OCI-LY7 (cell line): ENCODE measurements at regions not wholly inside any gene's neighbourhood (a gene's known extent, or its start where the extent isn't known, plus 50 kb on each side); places are given as distances from the start of the nearest gene placed in this dataset.
A peak's percentile ranks its signal among the peaks of the same experiment; 100 is the strongest.
"Not testable (repeated sequence)": the region's sequence is repeated elsewhere in the genome, so short reads cannot be mapped to it uniquely, and the experiment has no call there.

Source experiments
- BruUV-seq: library from RNA; stranded (reverse); fragments of 400-500 nt; replicated peaks from 2 replicates; lab custom pipeline; 2021; lab: Mats Ljungman, UMichigan
- CTCF ChIA-PET: fragments of 300-600 bp; sonication (Branson Sonifier 250); formaldehyde crosslinking; loops from one replicate; lab custom pipeline; 2022; ENCODE audit warnings: antibody characterized with exemption; ENCODE audit not compliant: unreplicated experiment; lab: Charles Lee
- POLR2A ChIA-PET: fragments of 300-600 bp; sonication (Branson Sonifier 250); formaldehyde crosslinking; loops from one replicate; lab custom pipeline; 2022; ENCODE audit warnings: antibody characterized with exemption; lab: Charles Lee
- DNase-seq: peaks from one replicate; pipeline ENCODE4 v3.0.0-alpha.2; 2015; ENCODE audit warnings: low spot score
- H2AFZ ChIP-seq: fragments of 200-600 bp; sonication (generic), shearing (Covaris generic); 2 replicates; pipeline ENCODE4 v1.6.1; 2014; ENCODE audit warnings: mild to moderate bottlenecking, antibody characterized with exemption, low read length, moderate library complexity
- H3K27ac ChIP-seq: fragments of 200-600 bp; sonication (generic); 2 replicates; pipeline ENCODE4 v1.5.1; 2014; ENCODE audit warnings: mixed run types, low read depth, mild to moderate bottlenecking, moderate library complexity, low read length, inconsistent platforms; ENCODE audit not compliant: poor library complexity, severe bottlenecking
- H3K36me3 ChIP-seq: fragments of 200-600 bp; sonication (generic); 2 replicates; pipeline ENCODE4 v1.6.1; 2014; ENCODE audit warnings: mild to moderate bottlenecking, antibody characterized with exemption, low read length, moderate library complexity, mixed read lengths; ENCODE audit not compliant: insufficient read depth
- H3K4me1 ChIP-seq: fragments of 200-600 bp; sonication (generic); 2 replicates; pipeline ENCODE4 v1.5.1; 2014; ENCODE audit warnings: mild to moderate bottlenecking, low read length; ENCODE audit not compliant: insufficient read depth, poor library complexity, severe bottlenecking
- H3K4me2 ChIP-seq: fragments of 200-600 bp; sonication (generic); 2 replicates; pipeline ENCODE4 v1.6.1; 2014; ENCODE audit warnings: mild to moderate bottlenecking, low read length
- H3K4me3 ChIP-seq: fragments of 200-600 bp; sonication (generic); 2 replicates; pipeline ENCODE4 v1.5.1; 2014; ENCODE audit warnings: mild to moderate bottlenecking, low read depth, low read length; ENCODE audit not compliant: poor library complexity, severe bottlenecking
- H3K79me2 ChIP-seq: fragments of 200-600 bp; sonication (generic); 2 replicates; pipeline ENCODE4 v1.6.1; 2016; ENCODE audit warnings: low read depth, mild to moderate bottlenecking, low read length, moderate library complexity, mixed read lengths; ENCODE audit not compliant: insufficient read depth
- H3K9me2 ChIP-seq: fragments of 200-600 bp; sonication (generic); 2 replicates; pipeline ENCODE4 v1.6.1; 2016; ENCODE audit warnings: mild to moderate bottlenecking, low read length, mixed read lengths; ENCODE audit not compliant: insufficient read depth
- H3K9me3 ChIP-seq: fragments of 200-600 bp; sonication (generic); 2 replicates; pipeline ENCODE4 v1.6.1; 2014; ENCODE audit warnings: mild to moderate bottlenecking, mixed run types, low read length, mixed read lengths
- H4K20me1 ChIP-seq: fragments of 200-600 bp; sonication (generic); 2 replicates; pipeline ENCODE4 v1.6.1; 2014; ENCODE audit warnings: mild to moderate bottlenecking, antibody characterized with exemption, low read length, moderate library complexity, mixed read lengths; ENCODE audit not compliant: insufficient read depth
- intact Hi-C: fragments of 100-400 bp; cut with micrococcal nuclease; formaldehyde crosslinking; loops from one replicate; pipeline ENCODE4 v1.10.0; 2022; ENCODE audit not compliant: unreplicated experiment

DNA sequence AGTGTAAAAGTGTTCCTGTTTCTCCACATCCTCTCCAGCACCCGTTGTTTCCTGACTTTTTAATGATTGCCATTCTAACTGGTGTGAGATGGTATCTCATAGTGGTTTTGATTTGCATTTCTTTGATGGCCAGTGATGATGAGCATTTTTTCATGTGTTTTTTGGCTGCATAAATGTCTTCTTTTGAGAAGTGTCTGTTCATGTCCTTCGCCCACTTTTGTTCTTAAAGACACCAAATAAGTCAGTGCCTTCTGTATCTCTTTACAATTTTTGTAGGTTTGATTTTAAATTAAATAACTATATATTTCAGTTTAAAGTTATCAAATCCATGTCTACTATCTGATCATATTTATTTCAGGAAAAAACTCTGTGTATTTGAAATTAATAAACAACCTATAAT is 202.4 kb upstream of the ZNF322 start:
- POLR2A ChIA-PET, CTCF ChIA-PET, DNase-seq: not testable (repeated sequence)

DNA sequence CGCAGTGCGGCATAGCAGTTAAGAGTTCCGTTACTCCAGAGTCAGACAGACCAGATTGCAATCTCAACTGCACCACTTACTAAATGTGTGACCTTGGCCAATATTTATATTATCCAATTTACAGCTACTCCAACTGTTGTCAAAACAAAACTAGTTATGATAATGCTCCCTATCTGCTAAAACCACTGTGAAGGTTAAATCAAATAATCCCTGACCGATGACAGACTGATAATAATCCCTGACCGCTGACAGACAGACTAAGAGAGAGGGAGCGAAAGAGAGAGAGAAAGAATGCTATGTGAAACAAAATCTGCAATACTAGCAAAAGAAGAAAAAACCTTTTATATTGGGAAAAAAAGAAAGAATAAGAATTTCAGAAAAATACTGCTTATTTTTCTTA is 204.1 kb upstream of the ZNF322 start:
- H3K36me3 ChIP-seq, H2AFZ ChIP-seq, H3K9me2 ChIP-seq, H4K20me1 ChIP-seq, intact Hi-C loops, H3K4me3 ChIP-seq, H3K4me2 ChIP-seq, CTCF ChIA-PET, DNase-seq, H3K4me1 ChIP-seq, H3K79me2 ChIP-seq, H3K9me3 ChIP-seq, POLR2A ChIA-PET, H3K27ac ChIP-seq, BruUV-seq: not testable (repeated sequence)

More for the DNA sequence above, 202.4 kb upstream of the ZNF322 start:
- BruUV-seq, H4K20me1 ChIP-seq, H2AFZ ChIP-seq, intact Hi-C loops, H3K4me2 ChIP-seq, H3K4me1 ChIP-seq, H3K9me3 ChIP-seq, H3K36me3 ChIP-seq, H3K27ac ChIP-seq, H3K79me2 ChIP-seq, H3K9me2 ChIP-seq, H3K4me3 ChIP-seq: not testable (repeated sequence)

DNA sequence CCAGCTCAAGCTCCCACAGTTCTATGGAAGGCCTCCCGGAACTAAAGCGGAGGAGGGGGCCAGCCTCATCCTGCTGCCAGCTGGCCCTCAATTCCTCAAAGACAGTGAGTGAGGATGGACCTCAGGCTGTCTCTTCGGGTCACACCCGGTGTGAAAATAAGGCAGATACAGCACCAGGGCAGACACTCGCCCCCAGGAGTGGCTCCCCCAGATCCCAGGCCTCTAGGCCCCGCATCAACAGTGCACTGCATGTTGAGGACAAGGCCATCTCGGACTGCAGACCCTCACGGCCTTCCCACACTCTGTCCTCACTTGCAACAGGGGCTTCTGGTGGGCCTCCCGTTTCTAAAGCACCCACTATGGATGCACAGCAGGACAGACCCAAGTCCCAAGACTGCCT is 239.2 kb upstream of the ZNF322 start:
- DNase-seq, H3K27ac ChIP-seq, H3K4me3 ChIP-seq, H4K20me1 ChIP-seq, H3K4me1 ChIP-seq, H3K79me2 ChIP-seq, H3K9me2 ChIP-seq, H3K4me2 ChIP-seq, CTCF ChIA-PET, BruUV-seq, H2AFZ ChIP-seq, POLR2A ChIA-PET, H3K9me3 ChIP-seq, intact Hi-C loops, H3K36me3 ChIP-seq: not testable (repeated sequence)

DNA sequence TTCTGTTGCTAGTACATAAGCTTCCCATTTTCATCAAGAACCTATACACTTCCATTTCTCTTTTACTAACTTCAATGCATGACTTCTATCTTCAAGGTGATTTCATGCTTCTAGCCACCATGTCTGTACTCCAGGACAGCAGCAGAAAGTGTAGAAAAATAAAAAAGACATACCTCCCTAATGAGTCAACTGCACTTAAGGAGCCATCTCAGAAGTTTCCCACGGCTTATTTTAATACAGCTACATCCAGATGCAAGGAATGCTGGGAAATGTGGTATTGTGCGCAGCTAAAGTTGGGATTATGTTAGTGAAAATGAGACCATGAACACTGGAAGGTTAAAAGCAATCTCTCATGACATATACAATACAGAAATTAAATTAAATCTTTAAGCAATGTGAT is 264.7 kb upstream of the ZNF322 start:
- H3K4me3 ChIP-seq, H3K4me2 ChIP-seq, H3K4me1 ChIP-seq, H2AFZ ChIP-seq, H3K79me2 ChIP-seq, CTCF ChIA-PET, intact Hi-C loops, H3K9me3 ChIP-seq, POLR2A ChIA-PET, DNase-seq, H3K36me3 ChIP-seq, H3K27ac ChIP-seq, H4K20me1 ChIP-seq, H3K9me2 ChIP-seq: not testable (repeated sequence)
- TSS peak; percentile 33 for BruUV-seq

DNA sequence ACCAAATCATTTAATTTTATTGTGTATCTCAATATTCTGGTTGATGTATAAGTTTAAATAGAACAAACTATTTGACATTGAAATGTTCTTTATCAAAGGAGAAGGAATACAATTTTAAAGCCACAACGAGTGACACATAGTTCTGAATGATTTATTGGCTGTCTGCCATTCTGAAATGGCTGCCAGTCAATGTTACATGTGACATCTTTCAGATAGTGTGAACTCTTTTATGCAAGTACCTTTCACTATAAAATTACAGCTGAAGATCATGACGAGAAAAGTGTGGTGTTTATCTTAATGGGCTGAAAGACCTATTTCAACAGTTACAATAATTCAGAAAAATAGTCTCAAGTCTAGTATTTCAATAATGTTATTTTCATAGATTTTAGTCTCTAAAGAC is 268.6 kb upstream of the ZNF322 start:
- H3K36me3 ChIP-seq, H3K9me2 ChIP-seq, H3K79me2 ChIP-seq, H4K20me1 ChIP-seq, H3K27ac ChIP-seq, BruUV-seq, intact Hi-C loops, H3K4me1 ChIP-seq, H3K4me2 ChIP-seq, H2AFZ ChIP-seq, H3K4me3 ChIP-seq, H3K9me3 ChIP-seq, POLR2A ChIA-PET, CTCF ChIA-PET, DNase-seq: not testable (repeated sequence)

DNA sequence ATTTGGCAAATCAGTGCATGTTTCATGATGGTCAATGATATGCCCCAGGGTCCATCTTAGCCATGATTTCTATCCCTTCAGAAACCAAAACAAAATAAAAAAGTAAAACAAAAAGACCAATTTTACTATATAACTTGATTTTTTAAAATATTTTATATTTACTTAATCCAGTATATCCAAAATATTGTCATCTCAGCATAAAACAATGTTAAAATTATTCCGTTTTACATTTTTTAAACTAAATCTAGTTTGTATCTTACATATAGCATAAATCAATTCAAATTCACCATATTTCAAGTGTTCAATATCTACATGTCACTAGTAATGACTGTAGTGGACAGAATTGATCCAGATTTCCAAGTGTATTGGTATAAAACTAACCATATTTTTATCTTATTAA is 277.7 kb upstream of the ZNF322 start:
- H3K4me1 ChIP-seq, BruUV-seq, H2AFZ ChIP-seq, H3K36me3 ChIP-seq, CTCF ChIA-PET, H3K9me3 ChIP-seq, H3K27ac ChIP-seq, H3K4me3 ChIP-seq, intact Hi-C loops, H4K20me1 ChIP-seq, POLR2A ChIA-PET, H3K9me2 ChIP-seq, DNase-seq, H3K79me2 ChIP-seq, H3K4me2 ChIP-seq: not testable (repeated sequence)

DNA sequence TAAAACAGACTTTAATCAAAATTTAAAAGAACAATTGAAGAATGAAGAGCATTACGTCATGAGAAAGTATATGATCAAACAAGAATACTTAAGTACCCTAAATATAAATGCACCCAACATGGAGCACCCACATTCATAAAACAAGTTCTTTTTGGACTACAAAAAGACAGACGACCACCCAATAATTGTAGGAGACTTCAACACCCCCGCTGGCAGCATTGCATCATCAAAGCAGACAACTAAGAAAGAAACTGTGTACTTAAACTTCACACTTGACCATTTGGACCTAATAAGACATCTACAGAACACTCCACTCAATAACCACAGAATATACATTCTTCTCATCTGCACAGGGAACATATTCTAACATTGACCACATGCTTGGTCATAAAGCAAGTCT is 291.7 kb upstream of the ZNF322 start:
- H3K27ac ChIP-seq, H4K20me1 ChIP-seq, H3K79me2 ChIP-seq, intact Hi-C loops, DNase-seq, H3K9me2 ChIP-seq, POLR2A ChIA-PET, H3K4me2 ChIP-seq, H3K4me1 ChIP-seq, H3K9me3 ChIP-seq, H3K4me3 ChIP-seq, BruUV-seq, CTCF ChIA-PET, H2AFZ ChIP-seq, H3K36me3 ChIP-seq: not testable (repeated sequence)
